H1 (cell line): ENCODE measurements at regions not wholly inside any gene's neighbourhood (a gene's known extent, or its start where the extent isn't known, plus 50 kb on each side); places are given as distances from the start of the nearest gene placed in this dataset.

Experiments used
- ASH2L ChIP-seq: fragments of 200-600, 300-600 bp; sonication (generic); IDR thresholded peaks from one replicate; pipeline ENCODE4 v1.7.1; 2017; ENCODE audit warnings: low read length
- CHD1 ChIP-seq: IDR thresholded peaks from 2 replicates; pipeline ENCODE4 v1.6.1; 2012; ENCODE audit warnings: low read depth, low read length, improper control_type of control experiment
- CTCF ChIP-seq, 3 experiments: IDR thresholded peaks; 1 replicate in 2 of 3; 2 replicates in 1 of 3; pipeline versions ENCODE4 v1.5.1 to v1.6.1; 2011; ENCODE audit warnings: low read length in 3 of 3, mild to moderate bottlenecking in 3 of 3, inconsistent platforms in 2 of 3, low read depth in 1 of 3, moderate library complexity in 1 of 3; ENCODE audit not compliant: insufficient read depth in 1 of 3; ENCODE audit errors: control extremely low read depth in 1 of 3
- EZH2 ChIP-seq: fragments of 200-600 bp; sonication (generic); IDR thresholded peaks from 2 replicates; pipeline ENCODE4 v1.7.1; 2012; ENCODE audit warnings: low read depth, mild to moderate bottlenecking, moderate library complexity, low read length, inconsistent platforms; ENCODE audit not compliant: severe bottlenecking
- NRF1 ChIP-seq: IDR thresholded peaks from 2 replicates; pipeline ENCODE4 v1.6.1; 2011; ENCODE audit warnings: mild to moderate bottlenecking, low read depth, low read length, improper control_type of control experiment
- PHF8 ChIP-seq: fragments of 200-600 bp; sonication (generic); conservative IDR thresholded peaks from 2 replicates; pipeline ENCODE4 v1.7.1; 2012; ENCODE audit warnings: low read depth, mild to moderate bottlenecking, inconsistent platforms, low read length, moderate library complexity
- POLR2A ChIP-seq, 2 experiments: IDR thresholded peaks; 1 replicate in 1 of 2; 2 replicates in 1 of 2; pipeline ENCODE4 v1.6.1; 2011; ENCODE audit warnings: low read depth in 2 of 2, low read length in 2 of 2, mild to moderate bottlenecking in 2 of 2; ENCODE audit errors: control extremely low read depth in 1 of 2
- TF ChIP-seq, protein P1 (sequence below): fragments of 300-600 bp; sonication (generic); IDR thresholded peaks from 2 replicates; pipeline ENCODE4 v1.7.1; 2012; ENCODE audit warnings: low read length, moderate library complexity, mild to moderate bottlenecking, inconsistent platforms; ENCODE audit not compliant: insufficient replicate concordance
- TF ChIP-seq, protein P2 (sequence below): IDR thresholded peaks from 2 replicates; pipeline ENCODE4 v1.6.1; 2012; ENCODE audit warnings: inconsistent platforms

DNA sequence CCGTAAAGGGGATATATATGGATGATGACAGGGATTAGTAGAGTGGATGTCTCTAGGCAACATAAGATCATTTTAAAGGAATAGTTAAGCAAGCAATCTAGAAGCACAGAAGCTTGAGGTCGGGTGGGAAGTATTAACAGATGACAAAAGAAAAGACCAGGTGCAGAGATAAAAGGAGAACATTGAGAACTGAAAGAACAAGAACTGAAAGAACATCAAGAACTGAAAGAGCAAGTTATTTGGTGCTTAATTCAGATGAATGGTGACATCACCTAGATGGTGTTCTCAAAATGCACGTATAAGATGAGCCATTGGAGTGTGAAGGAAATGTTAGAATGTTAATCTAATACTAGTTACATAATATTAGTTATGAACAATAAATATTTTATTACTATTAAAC, 224.0 kb upstream of the PDE3A start (continued):
- TF ChIP-seq, protein P1, sequence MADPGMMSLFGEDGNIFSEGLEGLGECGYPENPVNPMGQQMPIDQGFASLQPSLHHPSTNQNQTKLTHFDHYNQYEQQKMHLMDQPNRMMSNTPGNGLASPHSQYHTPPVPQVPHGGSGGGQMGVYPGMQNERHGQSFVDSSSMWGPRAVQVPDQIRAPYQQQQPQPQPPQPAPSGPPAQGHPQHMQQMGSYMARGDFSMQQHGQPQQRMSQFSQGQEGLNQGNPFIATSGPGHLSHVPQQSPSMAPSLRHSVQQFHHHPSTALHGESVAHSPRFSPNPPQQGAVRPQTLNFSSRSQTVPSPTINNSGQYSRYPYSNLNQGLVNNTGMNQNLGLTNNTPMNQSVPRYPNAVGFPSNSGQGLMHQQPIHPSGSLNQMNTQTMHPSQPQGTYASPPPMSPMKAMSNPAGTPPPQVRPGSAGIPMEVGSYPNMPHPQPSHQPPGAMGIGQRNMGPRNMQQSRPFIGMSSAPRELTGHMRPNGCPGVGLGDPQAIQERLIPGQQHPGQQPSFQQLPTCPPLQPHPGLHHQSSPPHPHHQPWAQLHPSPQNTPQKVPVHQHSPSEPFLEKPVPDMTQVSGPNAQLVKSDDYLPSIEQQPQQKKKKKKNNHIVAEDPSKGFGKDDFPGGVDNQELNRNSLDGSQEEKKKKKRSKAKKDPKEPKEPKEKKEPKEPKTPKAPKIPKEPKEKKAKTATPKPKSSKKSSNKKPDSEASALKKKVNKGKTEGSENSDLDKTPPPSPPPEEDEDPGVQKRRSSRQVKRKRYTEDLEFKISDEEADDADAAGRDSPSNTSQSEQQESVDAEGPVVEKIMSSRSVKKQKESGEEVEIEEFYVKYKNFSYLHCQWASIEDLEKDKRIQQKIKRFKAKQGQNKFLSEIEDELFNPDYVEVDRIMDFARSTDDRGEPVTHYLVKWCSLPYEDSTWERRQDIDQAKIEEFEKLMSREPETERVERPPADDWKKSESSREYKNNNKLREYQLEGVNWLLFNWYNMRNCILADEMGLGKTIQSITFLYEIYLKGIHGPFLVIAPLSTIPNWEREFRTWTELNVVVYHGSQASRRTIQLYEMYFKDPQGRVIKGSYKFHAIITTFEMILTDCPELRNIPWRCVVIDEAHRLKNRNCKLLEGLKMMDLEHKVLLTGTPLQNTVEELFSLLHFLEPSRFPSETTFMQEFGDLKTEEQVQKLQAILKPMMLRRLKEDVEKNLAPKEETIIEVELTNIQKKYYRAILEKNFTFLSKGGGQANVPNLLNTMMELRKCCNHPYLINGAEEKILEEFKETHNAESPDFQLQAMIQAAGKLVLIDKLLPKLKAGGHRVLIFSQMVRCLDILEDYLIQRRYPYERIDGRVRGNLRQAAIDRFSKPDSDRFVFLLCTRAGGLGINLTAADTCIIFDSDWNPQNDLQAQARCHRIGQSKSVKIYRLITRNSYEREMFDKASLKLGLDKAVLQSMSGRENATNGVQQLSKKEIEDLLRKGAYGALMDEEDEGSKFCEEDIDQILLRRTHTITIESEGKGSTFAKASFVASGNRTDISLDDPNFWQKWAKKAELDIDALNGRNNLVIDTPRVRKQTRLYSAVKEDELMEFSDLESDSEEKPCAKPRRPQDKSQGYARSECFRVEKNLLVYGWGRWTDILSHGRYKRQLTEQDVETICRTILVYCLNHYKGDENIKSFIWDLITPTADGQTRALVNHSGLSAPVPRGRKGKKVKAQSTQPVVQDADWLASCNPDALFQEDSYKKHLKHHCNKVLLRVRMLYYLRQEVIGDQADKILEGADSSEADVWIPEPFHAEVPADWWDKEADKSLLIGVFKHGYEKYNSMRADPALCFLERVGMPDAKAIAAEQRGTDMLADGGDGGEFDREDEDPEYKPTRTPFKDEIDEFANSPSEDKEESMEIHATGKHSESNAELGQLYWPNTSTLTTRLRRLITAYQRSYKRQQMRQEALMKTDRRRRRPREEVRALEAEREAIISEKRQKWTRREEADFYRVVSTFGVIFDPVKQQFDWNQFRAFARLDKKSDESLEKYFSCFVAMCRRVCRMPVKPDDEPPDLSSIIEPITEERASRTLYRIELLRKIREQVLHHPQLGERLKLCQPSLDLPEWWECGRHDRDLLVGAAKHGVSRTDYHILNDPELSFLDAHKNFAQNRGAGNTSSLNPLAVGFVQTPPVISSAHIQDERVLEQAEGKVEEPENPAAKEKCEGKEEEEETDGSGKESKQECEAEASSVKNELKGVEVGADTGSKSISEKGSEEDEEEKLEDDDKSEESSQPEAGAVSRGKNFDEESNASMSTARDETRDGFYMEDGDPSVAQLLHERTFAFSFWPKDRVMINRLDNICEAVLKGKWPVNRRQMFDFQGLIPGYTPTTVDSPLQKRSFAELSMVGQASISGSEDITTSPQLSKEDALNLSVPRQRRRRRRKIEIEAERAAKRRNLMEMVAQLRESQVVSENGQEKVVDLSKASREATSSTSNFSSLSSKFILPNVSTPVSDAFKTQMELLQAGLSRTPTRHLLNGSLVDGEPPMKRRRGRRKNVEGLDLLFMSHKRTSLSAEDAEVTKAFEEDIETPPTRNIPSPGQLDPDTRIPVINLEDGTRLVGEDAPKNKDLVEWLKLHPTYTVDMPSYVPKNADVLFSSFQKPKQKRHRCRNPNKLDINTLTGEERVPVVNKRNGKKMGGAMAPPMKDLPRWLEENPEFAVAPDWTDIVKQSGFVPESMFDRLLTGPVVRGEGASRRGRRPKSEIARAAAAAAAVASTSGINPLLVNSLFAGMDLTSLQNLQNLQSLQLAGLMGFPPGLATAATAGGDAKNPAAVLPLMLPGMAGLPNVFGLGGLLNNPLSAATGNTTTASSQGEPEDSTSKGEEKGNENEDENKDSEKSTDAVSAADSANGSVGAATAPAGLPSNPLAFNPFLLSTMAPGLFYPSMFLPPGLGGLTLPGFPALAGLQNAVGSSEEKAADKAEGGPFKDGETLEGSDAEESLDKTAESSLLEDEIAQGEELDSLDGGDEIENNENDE: no peak
- no peak for TF ChIP-seq POLR2A (IDR thresholded peaks at IDR 0.05; ENCODE audit: control extremely low read depth in 1 of 2, low read depth in 2 of 2, low read length in 2 of 2)
- no peak for TF ChIP-seq CHD1
- TF ChIP-seq NRF1: no peak
- no peak for TF ChIP-seq CTCF (IDR thresholded peaks at IDR 0.05; ENCODE audit: control extremely low read depth in 1 of 3, insufficient read depth in 1 of 3, low read depth in 1 of 3, low read length in 3 of 3)
- TF ChIP-seq, protein P2, sequence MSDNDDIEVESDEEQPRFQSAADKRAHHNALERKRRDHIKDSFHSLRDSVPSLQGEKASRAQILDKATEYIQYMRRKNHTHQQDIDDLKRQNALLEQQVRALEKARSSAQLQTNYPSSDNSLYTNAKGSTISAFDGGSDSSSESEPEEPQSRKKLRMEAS: no peak
- TF ChIP-seq EZH2: no peak
- no peak for TF ChIP-seq PHF8
- no peak for TF ChIP-seq ASH2L
